ELF-1 (cell line): ENCODE measurements at regions not wholly inside any gene's neighbourhood (a gene's known extent, or its start where the extent isn't known, plus 50 kb on each side); places are given as distances from the start of the nearest gene placed in this dataset.
"Not testable (repeated sequence)": the region's sequence is repeated elsewhere in the genome, so short reads cannot be mapped to it uniquely, and the experiment has no call there.

Experiments
- DNase-seq: peaks from one replicate; pipeline ENCODE4 v3.0.0-alpha.2; 2016; ENCODE audit warnings: low read depth, low spot score

- no peak for DNase-seq
These were observed 141.2 kb downstream of the LRRC3B start for GRCh38 chr3:26763723-26764122.

- DNase-seq: no peak
These were observed 143.5 kb downstream of the LRRC3B start for GRCh38 chr3:26766031-26766430.

GRCh38 chr3:26768068-26768651 lies 145.6 kb downstream of the LRRC3B start:
- no peak for DNase-seq

GRCh38 chr3:26799679-26800317 lies 177.2 kb downstream of the LRRC3B start:
- no peak for DNase-seq

GRCh38 chr3:26807272-26807671 lies 184.7 kb downstream of the LRRC3B start:
- no peak for DNase-seq

- DNase-seq: no peak
These were observed 202.9 kb downstream of the LRRC3B start for GRCh38 chr3:26825454-26825853.

GRCh38 chr3:26827169-26827568 lies 204.6 kb downstream of the LRRC3B start:
- DNase-seq: no peak

- DNase-seq: no peak
These were observed 215.5 kb downstream of the LRRC3B start for GRCh38 chr3:26838026-26838425.

GRCh38 chr3:26839001-26839400 lies 216.4 kb downstream of the LRRC3B start:
- DNase-seq: no peak

- no peak for DNase-seq
These were observed 217.8 kb downstream of the LRRC3B start for GRCh38 chr3:26840272-26840870.

GRCh38 chr3:26845194-26845593 lies 222.6 kb downstream of the LRRC3B start:
- no peak for DNase-seq

- no peak for DNase-seq
These were observed 225.1 kb downstream of the LRRC3B start for GRCh38 chr3:26847680-26848079.

- no peak for DNase-seq
These were observed 271.9 kb downstream of the LRRC3B start for GRCh38 chr3:26894443-26894842.

- DNase-seq: no peak
These were observed 292.6 kb downstream of the LRRC3B start for GRCh38 chr3:26915208-26915607.

- DNase-seq: no peak
These were observed 298.3 kb downstream of the LRRC3B start for GRCh38 chr3:26920646-26921478.

- no peak for DNase-seq
These were observed 309.3 kb downstream of the LRRC3B start for GRCh38 chr3:26931896-26932295.

- no peak for DNase-seq
These were observed 310.2 kb downstream of the LRRC3B start for GRCh38 chr3:26932752-26933151.

- not testable (repeated sequence) for DNase-seq
These were observed 322.9 kb downstream of the LRRC3B start for GRCh38 chr3:26945480-26945879.

- no peak for DNase-seq
These were observed 337.8 kb downstream of the LRRC3B start for GRCh38 chr3:26960382-26960781.

- no peak for DNase-seq
These were observed 340.2 kb downstream of the LRRC3B start for GRCh38 chr3:26962492-26963360.

- DNase-seq: no peak
These were observed 340.8 kb downstream of the LRRC3B start for GRCh38 chr3:26963361-26963743.
